ENCODE measurements at regions not wholly inside any gene's neighbourhood (a gene's known extent, or its start where the extent isn't known, plus 50 kb on each side); places are given as distances from the start of the nearest gene placed in this dataset.
"Not testable (repeated sequence)": the region's sequence is repeated elsewhere in the genome, so short reads cannot be mapped to it uniquely, and the experiment has no call there.

- DNase-seq (ENCODE audit: low spot score), result no peak
- TF ChIP-seq, protein P1, sequence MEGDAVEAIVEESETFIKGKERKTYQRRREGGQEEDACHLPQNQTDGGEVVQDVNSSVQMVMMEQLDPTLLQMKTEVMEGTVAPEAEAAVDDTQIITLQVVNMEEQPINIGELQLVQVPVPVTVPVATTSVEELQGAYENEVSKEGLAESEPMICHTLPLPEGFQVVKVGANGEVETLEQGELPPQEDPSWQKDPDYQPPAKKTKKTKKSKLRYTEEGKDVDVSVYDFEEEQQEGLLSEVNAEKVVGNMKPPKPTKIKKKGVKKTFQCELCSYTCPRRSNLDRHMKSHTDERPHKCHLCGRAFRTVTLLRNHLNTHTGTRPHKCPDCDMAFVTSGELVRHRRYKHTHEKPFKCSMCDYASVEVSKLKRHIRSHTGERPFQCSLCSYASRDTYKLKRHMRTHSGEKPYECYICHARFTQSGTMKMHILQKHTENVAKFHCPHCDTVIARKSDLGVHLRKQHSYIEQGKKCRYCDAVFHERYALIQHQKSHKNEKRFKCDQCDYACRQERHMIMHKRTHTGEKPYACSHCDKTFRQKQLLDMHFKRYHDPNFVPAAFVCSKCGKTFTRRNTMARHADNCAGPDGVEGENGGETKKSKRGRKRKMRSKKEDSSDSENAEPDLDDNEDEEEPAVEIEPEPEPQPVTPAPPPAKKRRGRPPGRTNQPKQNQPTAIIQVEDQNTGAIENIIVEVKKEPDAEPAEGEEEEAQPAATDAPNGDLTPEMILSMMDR (IDR thresholded peaks at IDR 0.05; ENCODE audit: extremely low read depth, missing control alignments), result no peak
Observed at GRCh38 chr10:53331460-53331859, 558.9 kb upstream of the MBL2 start.

GRCh38 chr10:53326401-53327305 is 554.1 kb upstream of the MBL2 start:
- not testable (repeated sequence) for DNase-seq (ENCODE audit: low spot score)

DNA sequence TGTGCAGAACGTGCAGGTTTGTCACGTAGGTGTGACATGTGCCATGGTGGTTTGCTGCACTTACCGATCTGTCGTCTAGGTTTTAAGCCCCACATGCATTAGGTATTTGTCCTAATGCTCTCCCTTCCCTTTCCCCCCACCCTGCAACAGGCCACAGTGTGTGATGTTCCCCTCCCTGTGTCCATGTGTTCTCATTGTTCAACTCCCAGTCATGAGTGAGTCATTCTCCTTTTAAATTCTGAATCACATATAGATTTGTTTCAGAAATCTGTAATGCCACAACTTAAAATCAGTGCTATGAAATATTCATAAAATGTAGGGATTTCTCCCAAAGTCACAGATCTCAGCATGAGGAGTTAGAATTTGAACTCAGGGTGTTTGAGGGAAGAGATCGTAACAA is 552.5 kb upstream of the MBL2 start:
- TF ChIP-seq, protein P1 (IDR thresholded peaks at IDR 0.05; ENCODE audit: extremely low read depth, missing control alignments), result no peak
- DNase-seq (ENCODE audit: low spot score), result no peak

- TF ChIP-seq, protein P1 (IDR thresholded peaks at IDR 0.05; ENCODE audit: extremely low read depth, missing control alignments), result no peak
- no peak for DNase-seq (ENCODE audit: low spot score)
Observed at GRCh38 chr10:53315709-53316108, 543.1 kb upstream of the MBL2 start.

DNA sequence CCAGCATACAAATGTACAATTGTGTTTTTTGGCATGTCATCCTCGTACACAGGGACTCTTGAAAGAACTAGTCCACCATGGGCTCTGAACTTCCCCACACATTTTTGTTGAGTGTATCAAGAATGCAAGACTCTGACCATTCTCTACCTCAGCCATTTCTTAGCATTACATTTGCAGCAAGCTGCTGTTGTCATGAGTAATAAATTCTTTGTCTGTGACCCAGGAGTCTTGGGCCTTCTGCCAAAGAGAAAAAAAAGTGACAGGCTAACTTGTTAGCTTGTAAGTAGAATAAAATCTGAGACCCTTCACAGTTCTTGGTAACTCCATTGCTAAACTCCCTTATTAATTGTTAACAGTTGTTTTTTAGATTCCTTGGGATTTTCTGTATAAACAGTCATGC is 542.3 kb upstream of the MBL2 start:
- DNase-seq (ENCODE audit: low spot score), result no peak
- TF ChIP-seq, protein P1 (IDR thresholded peaks at IDR 0.05; ENCODE audit: extremely low read depth, missing control alignments), result no peak

DNA sequence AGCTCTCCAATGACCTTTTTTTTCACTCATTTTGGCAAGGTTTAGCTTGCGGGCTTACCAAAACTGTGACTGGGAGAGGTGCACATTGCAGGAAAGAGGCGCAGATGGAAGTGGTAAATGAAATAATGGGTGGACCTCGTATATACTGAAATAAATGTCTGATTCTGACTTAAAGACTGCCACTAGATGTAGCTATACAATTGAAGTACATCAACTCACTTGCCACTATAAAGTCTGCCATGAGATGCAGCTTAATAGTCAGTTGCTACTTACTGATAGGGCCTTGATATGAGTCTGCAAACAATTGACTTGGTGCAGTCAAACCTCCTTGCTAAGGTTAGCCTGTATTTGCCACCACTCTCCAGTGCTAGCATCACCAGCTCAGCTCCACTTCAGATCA is 525.9 kb upstream of the MBL2 start:
- no peak for DNase-seq (ENCODE audit: low spot score)
- TF ChIP-seq, protein P1 (IDR thresholded peaks at IDR 0.05; ENCODE audit: extremely low read depth, missing control alignments), result no peak

DNA sequence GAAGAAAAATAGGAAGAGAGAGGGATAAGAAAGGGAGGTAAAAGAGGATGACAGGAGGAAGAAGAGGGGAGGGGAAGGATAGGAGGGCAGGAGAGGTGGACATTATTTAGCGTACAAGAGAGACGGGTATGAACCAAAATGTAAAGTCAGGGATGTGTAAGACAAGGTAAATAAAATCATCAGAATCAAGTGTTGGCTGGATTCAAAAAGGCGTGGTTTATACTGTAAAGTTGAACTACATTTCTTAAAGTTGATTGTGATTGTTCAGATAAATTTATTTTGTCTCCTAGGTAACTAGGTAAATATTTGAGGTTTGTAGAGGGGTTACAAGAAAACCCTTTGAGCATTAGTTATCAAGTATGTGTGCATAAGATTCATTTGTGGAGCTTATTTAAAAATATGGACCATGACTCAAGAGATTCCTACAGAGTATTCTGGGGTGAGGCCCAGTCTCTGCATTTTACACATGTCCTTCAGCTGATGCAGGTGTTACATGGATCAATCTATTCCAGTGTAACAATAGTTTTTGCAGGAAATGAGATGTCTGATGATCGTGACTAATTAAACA is 512.1 kb upstream of the MBL2 start:
- TF ChIP-seq, protein P1 (IDR thresholded peaks at IDR 0.05; ENCODE audit: extremely low read depth, missing control alignments), result no peak
- no peak for DNase-seq (ENCODE audit: low spot score)
